T-helper 22 cell (primary cell): ENCODE measurements at regions not wholly inside any gene's neighbourhood (a gene's known extent, or its start where the extent isn't known, plus 50 kb on each side); places are given as distances from the start of the nearest gene placed in this dataset.
"Not testable (repeated sequence)": the region's sequence is repeated elsewhere in the genome, so short reads cannot be mapped to it uniquely, and the experiment has no call there.

ENCODE experiments used
- DNase-seq: peaks from one replicate; pipeline ENCODE4 v3.0.0-alpha.2; 2020; ENCODE audit warnings: low read depth

DNA sequence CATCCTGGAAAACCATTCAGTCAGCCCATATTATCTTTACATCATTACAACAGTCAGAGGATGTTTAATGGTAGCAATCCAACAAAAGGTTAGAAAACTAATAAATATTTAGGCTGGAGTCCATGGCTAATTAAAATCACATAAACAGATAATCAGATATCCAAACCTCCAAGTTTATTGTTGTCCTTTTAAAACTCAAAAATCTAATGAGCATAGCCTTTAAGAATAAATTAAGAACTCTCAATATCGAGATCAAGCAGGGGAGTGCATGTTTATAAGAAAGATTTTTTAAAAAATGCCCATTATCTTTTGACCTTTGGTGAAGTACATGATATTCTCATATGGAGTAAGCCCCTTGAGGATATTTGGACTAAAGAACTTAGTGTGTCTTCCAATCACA, 842.9 kb upstream of the SEMA6A start:
- DNase-seq = no peak

DNA sequence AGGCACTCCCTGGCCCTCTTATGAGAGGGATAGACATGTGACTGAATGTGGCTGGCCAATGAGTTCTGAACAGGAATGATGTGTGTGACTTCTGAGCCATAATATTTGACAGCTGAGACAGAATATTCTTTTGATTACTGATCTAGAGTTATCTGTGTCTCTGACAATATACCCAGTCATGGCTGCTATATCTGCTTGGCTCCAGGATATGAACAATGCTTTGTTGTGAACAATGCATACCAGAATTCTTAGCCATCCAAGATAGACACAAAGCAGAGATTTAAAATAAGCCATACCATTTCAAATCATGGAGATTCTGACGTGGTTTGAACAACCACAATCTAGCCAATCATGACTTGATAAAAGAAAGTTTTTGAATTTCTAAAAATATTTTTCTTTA, 840.3 kb upstream of the SEMA6A start:
- no peak for DNase-seq

DNA sequence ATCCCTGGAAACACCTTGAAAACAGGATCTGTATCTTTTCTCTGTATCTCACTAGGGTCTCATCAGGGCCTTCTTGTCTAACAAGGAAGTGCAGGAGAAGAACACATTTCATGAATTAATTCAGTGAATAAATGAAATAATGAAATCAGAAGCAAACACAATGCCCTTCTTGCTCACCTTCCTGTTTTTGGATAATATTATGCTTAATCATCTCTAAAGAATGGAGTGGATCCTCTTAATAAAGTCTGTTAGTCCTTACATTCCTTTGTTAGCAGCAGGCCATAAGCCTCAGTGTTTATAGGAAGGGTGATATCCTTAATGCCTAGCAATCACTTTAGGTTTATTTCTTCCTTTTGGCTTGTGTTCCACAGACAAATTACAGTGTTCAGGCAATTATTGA, 837.1 kb upstream of the SEMA6A start:
- no peak for DNase-seq

DNA sequence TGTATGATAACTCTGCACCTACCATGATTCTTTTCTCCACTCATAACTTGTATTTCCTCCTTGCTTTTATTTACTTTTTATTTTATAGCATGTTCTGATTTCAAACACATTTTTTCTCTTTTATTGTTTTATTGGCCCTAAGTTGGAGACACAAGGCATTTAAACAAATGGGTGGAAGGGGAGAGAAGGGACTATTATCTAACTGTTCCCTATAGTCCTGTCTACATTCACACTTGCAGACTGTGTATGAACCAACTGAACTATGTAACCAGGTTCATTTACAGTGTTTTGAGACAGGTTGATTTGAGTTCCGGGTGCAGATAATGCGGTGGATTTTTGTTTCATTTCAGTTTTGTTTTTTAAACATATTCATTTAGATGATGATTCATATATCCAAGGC, 830.6 kb upstream of the SEMA6A start:
- DNase-seq = no peak

- no peak for DNase-seq
Observed at GRCh38 chr5:117394506-117395157, 820.0 kb upstream of the SEMA6A start.

DNA sequence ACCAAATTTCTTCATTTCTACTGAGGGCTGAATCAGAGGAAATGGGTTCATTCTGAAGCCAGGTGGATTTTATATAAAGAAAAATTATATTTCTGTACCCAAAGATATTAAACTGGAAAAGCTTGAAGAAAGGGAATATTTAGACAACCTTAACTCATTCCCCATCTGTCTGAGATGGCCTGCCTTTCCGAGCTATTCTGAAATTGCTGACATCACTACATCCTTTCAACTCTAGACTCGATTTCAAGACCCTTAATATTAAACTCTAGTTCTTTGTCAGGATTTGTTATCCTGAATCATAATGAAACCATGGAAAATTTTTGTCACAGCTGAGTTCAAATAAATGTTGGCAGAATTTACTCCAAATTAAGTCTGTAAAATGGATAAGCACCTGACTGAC, 818.5 kb upstream of the SEMA6A start:
- no peak for DNase-seq

DNA sequence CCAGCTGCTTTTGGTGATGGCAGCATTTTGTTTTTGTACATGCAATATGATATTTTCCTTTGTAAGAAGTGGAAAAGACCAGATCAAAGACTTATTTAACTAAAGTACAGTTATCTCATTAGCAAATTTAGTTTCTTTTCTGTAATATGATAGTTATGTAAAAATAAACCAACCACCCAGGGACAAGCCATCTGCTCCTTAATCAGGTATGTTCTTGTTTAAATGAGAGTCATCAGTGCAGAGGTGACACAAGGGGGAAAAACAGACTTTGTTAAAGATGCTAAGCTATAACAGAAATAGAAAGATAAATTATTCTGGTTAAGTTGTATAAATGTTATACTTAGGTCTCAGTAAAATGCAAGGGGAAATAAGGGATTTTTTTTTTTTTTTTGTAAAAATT, 805.7 kb upstream of the SEMA6A start:
- no peak for DNase-seq

GRCh38 chr5:117379521-117379920, 804.9 kb upstream of the SEMA6A start:
- DNase-seq = no peak

- no peak for DNase-seq
Observed at GRCh38 chr5:117376748-117377147, 802.1 kb upstream of the SEMA6A start.

DNA sequence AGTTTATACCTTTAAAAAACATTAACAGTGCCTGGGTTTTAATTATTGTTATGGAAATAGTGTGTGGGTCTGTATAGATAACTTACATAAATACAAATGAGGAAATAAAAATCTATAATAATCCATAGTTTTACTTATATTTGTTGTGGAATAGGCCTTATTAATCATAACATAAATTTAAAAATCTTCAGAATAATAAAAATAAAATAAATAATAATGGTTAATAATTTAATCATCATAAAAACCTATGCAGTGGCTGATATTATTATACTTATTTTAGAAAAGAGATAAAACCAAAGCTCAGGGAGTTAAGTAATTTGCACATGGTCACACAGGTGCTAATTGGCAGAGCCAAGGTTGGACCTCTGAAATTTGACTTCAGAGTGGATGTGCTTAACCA, 785.3 kb upstream of the SEMA6A start:
- no peak for DNase-seq

- DNase-seq = no peak
Observed at GRCh38 chr5:117357886-117358285, 783.3 kb upstream of the SEMA6A start.

- DNase-seq = no peak
Observed at GRCh38 chr5:117347280-117347679, 772.7 kb upstream of the SEMA6A start.

DNA sequence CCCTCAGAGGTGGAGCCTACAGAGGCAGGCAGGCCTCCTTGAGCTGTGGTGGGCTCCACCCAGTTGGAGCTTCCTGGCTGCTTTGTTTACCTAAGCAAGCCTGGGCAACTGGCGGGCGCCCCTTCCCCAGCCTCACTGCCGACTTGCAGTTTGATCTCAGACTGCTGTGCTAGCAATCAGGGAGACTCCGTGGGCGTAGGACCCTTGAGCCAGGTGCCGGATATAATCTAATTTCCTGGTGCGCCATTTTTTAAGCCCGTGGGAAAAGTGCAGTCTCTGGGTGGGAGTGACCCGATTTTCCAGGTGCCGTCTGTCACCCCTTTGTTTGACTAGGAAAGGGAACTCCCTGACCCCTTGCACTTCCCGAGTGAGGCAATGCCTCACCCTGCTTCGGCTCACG, 769.1 kb upstream of the SEMA6A start:
- DNase-seq = not testable (repeated sequence)

DNA sequence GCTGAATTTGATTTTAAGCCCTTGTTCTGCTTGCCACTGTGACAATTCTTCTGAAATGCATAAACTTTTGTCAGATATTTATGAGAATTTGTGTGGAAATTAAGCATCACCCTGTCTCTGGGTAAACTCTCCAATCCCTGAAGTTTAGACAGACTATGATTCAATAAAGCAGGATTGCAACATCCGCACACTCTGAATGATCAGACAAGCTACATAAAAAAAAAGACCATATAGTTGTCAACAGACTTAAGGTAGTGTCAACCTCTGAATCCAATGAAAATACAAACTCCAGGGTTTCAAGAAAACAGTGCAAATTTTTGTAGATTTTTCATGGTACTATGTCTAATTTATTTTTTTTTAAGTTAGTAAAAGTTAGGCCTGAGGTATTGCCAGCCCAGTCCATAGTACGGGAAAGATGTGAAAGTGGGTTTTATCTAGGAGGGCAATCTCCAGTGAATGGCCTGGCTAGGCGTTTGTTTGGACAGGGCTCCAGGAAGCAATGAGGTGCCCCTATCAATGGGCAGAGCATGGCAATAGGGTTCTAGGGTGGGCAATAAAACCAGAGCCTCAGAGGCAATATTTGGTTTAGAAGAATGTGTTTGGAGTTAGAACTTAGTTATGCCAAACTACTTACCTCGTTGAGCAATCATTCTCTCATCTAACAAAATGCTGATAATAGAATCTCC, 762.6 kb upstream of the SEMA6A start:
- DNase-seq = no peak

- no peak for DNase-seq
Observed at GRCh38 chr5:117336208-117336607, 761.6 kb upstream of the SEMA6A start.

GRCh38 chr5:117333011-117333410, 758.4 kb upstream of the SEMA6A start:
- no peak for DNase-seq

DNA sequence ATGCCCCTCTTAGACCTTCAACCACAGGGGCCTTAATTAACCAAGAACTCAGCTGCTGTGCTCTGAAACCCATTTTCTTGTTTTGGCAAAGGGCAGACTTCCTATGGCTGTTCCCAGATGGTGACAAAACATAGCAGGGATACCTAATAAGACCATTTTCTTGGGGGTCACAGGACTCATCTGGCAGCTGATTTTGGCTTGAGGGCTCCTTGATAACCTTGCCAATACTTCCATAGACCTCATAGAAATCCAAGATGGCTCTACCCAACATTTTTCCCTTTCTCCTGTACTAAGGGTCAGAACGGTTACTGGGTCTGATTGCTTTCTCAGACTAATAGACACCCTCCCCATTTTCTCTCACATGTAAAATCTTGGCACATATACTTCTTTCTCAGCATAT, 757.7 kb upstream of the SEMA6A start:
- DNase-seq = no peak

DNA sequence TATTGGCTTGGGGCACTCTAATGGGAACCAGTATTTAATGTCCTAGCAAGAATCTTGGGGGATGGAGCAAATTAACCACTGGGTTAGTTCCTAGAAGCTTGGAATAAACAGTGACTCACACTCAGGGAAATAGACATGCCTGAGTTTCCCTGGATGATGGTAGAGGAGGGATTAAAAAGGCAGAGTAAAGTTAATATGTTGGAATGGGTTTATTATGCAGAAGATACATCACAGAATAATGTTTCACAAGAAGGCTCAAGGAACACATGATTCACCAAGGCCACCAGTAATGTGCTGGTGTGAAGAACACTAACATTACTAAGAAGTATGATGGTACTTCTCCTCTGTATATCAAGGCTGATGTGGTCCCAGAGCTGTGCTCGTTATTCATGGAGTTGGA, 752.9 kb upstream of the SEMA6A start:
- no peak for DNase-seq

GRCh38 chr5:117326997-117327396, 752.4 kb upstream of the SEMA6A start:
- no peak for DNase-seq

GRCh38 chr5:117318528-117318927, 743.9 kb upstream of the SEMA6A start:
- DNase-seq = no peak

DNA sequence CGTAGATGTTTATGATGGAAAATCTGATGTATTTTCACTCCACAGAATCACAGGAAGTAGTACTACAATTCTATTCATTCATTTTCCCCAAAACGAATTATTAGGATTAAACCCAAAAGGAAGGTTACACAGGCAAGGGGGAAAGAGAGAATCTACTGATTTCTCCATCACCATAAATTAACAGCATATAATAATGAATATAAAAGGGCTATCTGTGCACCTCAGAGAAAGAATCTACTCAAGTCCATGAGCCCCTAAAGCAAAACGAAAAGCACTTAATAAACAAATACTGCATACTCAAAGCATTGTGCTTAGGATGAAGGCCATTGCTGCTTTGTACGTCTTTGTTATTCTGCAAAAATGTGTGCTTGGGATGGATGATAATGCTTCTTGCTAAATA, 740.5 kb upstream of the SEMA6A start:
- no peak for DNase-seq

DNA sequence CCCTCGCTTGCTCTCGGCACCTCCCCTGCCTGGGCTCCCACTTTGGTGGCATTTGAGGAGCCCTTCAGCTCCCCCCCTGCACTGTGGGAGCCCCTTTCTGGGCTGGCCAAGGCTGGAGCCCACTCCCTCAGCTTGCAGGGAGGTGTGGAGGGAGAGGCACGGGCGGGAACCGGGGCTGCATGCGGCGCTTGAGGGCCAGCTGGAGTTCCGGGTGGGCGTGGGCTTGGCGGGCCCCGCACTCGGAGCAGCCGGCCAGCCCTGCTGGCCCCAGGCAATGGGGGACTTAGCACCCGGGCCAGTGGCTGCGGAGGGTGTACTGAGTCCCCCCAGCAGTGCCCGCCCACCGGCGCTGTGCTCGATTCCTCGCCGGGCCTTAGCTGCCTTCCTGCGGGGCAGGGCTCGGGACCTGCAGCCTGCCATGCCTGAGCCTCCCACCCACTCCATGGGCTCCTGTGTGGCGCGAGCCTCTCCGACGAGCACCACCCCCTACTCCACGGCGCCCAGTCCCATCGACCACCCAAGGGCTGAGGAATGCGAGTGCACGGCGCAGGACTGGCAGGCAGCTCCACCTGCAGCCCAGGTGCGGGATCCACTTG, 730.0 kb upstream of the SEMA6A start:
- not testable (repeated sequence) for DNase-seq

- no peak for DNase-seq
Observed at GRCh38 chr5:117302949-117303348, 728.3 kb upstream of the SEMA6A start.

- DNase-seq = no peak
Observed at GRCh38 chr5:117302473-117302872, 727.9 kb upstream of the SEMA6A start.
